Neural cell (in vitro differentiated cells): ENCODE measurements at regions not wholly inside any gene's neighbourhood (a gene's known extent, or its start where the extent isn't known, plus 50 kb on each side); places are given as distances from the start of the nearest gene placed in this dataset.

Experiments used
- H2AFZ ChIP-seq: fragments of 200-600, 300-800 bp; sonication (generic), shearing (Covaris generic); 2 replicates; pipeline ENCODE4 v1.6.0; 2014; ENCODE audit warnings: low read depth, mild to moderate bottlenecking, antibody characterized with exemption, low read length, moderate library complexity
- H3F3A ChIP-seq: fragments of 200-600 bp; shearing (Covaris generic); 2 replicates; pipeline ENCODE4 v1.6.1; 2016; ENCODE audit warnings: mild to moderate bottlenecking, moderate library complexity, mixed read lengths, antibody characterized with exemption, low read length; ENCODE audit not compliant: insufficient read depth, poor library complexity, severe bottlenecking
- H3K27ac ChIP-seq: fragments of 200-600, 300-800 bp; sonication (generic), shearing (Covaris generic); 2 replicates; pipeline ENCODE4 v1.5.1; 2014; ENCODE audit warnings: mild to moderate bottlenecking, low read length, moderate library complexity
- H3K27me3 ChIP-seq: fragments of 300-800, 200-600 bp; sonication (generic), shearing (Covaris generic); 2 replicates; pipeline ENCODE4 v1.6.0; 2014; ENCODE audit warnings: mild to moderate bottlenecking, low read depth, low read length, moderate library complexity; ENCODE audit not compliant: insufficient read depth
- H3K36me3 ChIP-seq: fragments of 300-800, 200-600 bp; sonication (generic), shearing (Covaris generic); 2 replicates; pipeline ENCODE4 v1.5.1; 2014; ENCODE audit warnings: mild to moderate bottlenecking, antibody characterized with exemption, low read length, moderate library complexity; ENCODE audit not compliant: insufficient read depth
- H3K4me2 ChIP-seq: fragments of 300-800, 200-600 bp; sonication (generic), shearing (Covaris generic); 2 replicates; pipeline ENCODE4 v1.6.0; 2014; ENCODE audit warnings: mild to moderate bottlenecking, low read length
- H3K4me3 ChIP-seq: fragments of 300-800, 200-600 bp; sonication (generic), shearing (Covaris generic); 2 replicates; pipeline ENCODE4 v1.5.1; 2014; ENCODE audit warnings: mild to moderate bottlenecking, low read length, moderate library complexity
- H3K79me2 ChIP-seq: fragments of 200-600 bp; shearing (Covaris generic); replicated peaks from 2 replicates; pipeline ENCODE4 v1.6.0; 2014; ENCODE audit warnings: mild to moderate bottlenecking, low read length, moderate library complexity; ENCODE audit not compliant: insufficient read depth
- H3K9ac ChIP-seq: fragments of 300-800, 200-600 bp; sonication (generic), shearing (Covaris generic); 2 replicates; pipeline ENCODE4 v1.6.1; 2016; ENCODE audit warnings: mild to moderate bottlenecking, low read length, mixed read lengths
- H3K9me2 ChIP-seq: fragments of 200-600 bp; shearing (Covaris generic); 2 replicates; pipeline ENCODE4 v1.6.1; 2016; ENCODE audit warnings: mild to moderate bottlenecking, low read length, mixed read lengths; ENCODE audit not compliant: insufficient read depth
- H3K9me3 ChIP-seq: fragments of 200-600, 300-800 bp; sonication (generic), shearing (Covaris generic); 2 replicates; pipeline ENCODE4 v1.6.1; 2016; ENCODE audit warnings: mild to moderate bottlenecking, mixed run types, low read length, moderate library complexity, mixed read lengths
- H4K20me1 ChIP-seq: fragments of 200-600 bp; shearing (Covaris generic); 2 replicates; pipeline ENCODE4 v1.6.1; 2016; ENCODE audit warnings: mild to moderate bottlenecking, mixed run types; ENCODE audit not compliant: insufficient read depth
- CTCF ChIP-seq: fragments of 450-650 bp; IDR thresholded peaks from 2 replicates; pipeline ENCODE4 v1.5.1; 2014; ENCODE audit warnings: antibody characterized with exemption, mild to moderate bottlenecking, moderate library complexity; ENCODE audit not compliant: poor library complexity, severe bottlenecking
- EP300 ChIP-seq: fragments of 450-650 bp; conservative IDR thresholded peaks from 2 replicates; pipeline ENCODE4 v1.6.1; 2014; ENCODE audit warnings: antibody characterized with exemption, mild to moderate bottlenecking, moderate library complexity; ENCODE audit not compliant: poor library complexity, severe bottlenecking
- EZH2 ChIP-seq: fragments of 200-600, 300-800 bp; shearing (Covaris generic), sonication (generic); IDR thresholded peaks from 2 replicates; pipeline ENCODE4 v1.6.1; 2014; ENCODE audit warnings: antibody characterized with exemption, low read length, borderline replicate concordance, mild to moderate bottlenecking; ENCODE audit not compliant: insufficient read depth, poor library complexity, severe bottlenecking
- MXI1 ChIP-seq: fragments of 450-650 bp; conservative IDR thresholded peaks from 2 replicates; pipeline ENCODE4 v1.6.1; 2014; ENCODE audit warnings: antibody characterized with exemption, mild to moderate bottlenecking; ENCODE audit not compliant: poor library complexity, severe bottlenecking
- POLR2AphosphoS5 ChIP-seq: IDR thresholded peaks from 2 replicates; pipeline ENCODE4 v1.6.1; 2012
- RAD21 ChIP-seq: fragments of 450-650 bp; conservative IDR thresholded peaks from 2 replicates; pipeline ENCODE4 v1.6.1; 2014; ENCODE audit warnings: antibody characterized with exemption, mild to moderate bottlenecking, moderate library complexity
- SMC3 ChIP-seq: fragments of 450-650 bp; conservative IDR thresholded peaks from 2 replicates; pipeline ENCODE4 v1.6.1; 2014; ENCODE audit warnings: antibody characterized with exemption, mild to moderate bottlenecking, moderate library complexity; ENCODE audit not compliant: poor library complexity
- TAF1 ChIP-seq: IDR thresholded peaks from 2 replicates; pipeline ENCODE4 v1.6.1; 2012; ENCODE audit warnings: low read depth
- TF ChIP-seq, protein P1 (sequence below): IDR thresholded peaks from 2 replicates; pipeline ENCODE4 v1.6.1; 2012; ENCODE audit warnings: borderline replicate concordance

DNA sequence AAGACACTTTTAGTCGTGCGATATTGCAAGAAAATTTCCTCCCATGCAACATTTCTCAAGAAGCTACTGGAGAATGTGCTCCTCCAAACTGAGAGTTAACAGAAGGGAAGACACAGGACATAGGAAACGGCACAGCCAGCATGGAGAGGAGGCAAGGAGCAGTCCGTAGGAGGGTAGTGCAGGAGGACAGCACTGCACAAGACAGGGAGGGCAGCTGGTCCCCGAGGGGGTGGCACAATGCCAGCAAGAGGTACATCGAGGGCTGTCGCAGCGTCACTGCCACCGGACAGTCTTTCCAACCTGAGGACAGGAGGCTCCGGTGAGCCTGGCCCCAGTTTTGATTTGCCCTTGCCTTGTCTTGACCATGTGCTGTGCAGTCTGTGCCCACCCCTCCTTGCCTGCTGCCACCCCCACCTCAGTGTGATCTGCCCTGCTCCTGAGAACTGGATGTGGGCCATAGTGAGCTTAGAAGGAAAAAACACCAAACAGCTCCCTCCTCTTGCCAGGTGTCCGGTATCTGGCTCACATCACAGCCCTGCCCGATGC, 81.6 kb upstream of the LAPTM4A start:
- Histone ChIP-seq H3K79me2 (no peaks in the 10 kb centered on the region), H3K9me3 (no peaks in the 10 kb centered on the region), H3K4me3 (no peak overlapping the region), H3F3A (no peaks in the 10 kb centered on the region), H3K4me2 (no peak overlapping the region), H4K20me1 (no peaks in the 10 kb centered on the region), H3K27ac (no peak overlapping the region), H3K9ac (no peak overlapping the region), H3K36me3 (no peaks in the 10 kb centered on the region), H3K27me3 (no peaks in the 10 kb centered on the region), H3K9me2 (no peaks in the 10 kb centered on the region), H2AFZ (no peak overlapping the region)
- TF ChIP-seq CTCF (no peak), TAF1 (no peak), RAD21 (no peak), SMC3 (no peak), EP300 (no peak), POLR2AphosphoS5 (no peak), EZH2 (no peak), MXI1 (no peak)
- TF ChIP-seq, protein P1, sequence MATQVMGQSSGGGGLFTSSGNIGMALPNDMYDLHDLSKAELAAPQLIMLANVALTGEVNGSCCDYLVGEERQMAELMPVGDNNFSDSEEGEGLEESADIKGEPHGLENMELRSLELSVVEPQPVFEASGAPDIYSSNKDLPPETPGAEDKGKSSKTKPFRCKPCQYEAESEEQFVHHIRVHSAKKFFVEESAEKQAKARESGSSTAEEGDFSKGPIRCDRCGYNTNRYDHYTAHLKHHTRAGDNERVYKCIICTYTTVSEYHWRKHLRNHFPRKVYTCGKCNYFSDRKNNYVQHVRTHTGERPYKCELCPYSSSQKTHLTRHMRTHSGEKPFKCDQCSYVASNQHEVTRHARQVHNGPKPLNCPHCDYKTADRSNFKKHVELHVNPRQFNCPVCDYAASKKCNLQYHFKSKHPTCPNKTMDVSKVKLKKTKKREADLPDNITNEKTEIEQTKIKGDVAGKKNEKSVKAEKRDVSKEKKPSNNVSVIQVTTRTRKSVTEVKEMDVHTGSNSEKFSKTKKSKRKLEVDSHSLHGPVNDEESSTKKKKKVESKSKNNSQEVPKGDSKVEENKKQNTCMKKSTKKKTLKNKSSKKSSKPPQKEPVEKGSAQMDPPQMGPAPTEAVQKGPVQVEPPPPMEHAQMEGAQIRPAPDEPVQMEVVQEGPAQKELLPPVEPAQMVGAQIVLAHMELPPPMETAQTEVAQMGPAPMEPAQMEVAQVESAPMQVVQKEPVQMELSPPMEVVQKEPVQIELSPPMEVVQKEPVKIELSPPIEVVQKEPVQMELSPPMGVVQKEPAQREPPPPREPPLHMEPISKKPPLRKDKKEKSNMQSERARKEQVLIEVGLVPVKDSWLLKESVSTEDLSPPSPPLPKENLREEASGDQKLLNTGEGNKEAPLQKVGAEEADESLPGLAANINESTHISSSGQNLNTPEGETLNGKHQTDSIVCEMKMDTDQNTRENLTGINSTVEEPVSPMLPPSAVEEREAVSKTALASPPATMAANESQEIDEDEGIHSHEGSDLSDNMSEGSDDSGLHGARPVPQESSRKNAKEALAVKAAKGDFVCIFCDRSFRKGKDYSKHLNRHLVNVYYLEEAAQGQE: no peak

- Histone ChIP-seq H3K9ac (no peak overlapping the region), H3K9me2 (no peaks in the 10 kb centered on the region), H3F3A (no peaks in the 10 kb centered on the region), H3K4me2 (no peak overlapping the region), H3K9me3 (no peaks in the 10 kb centered on the region), H3K79me2 (no peaks in the 10 kb centered on the region), H2AFZ (no peak overlapping the region), H3K27me3 (no peaks in the 10 kb centered on the region), H3K36me3 (no peaks in the 10 kb centered on the region), H3K27ac (no peak overlapping the region), H4K20me1 (no peaks in the 10 kb centered on the region), H3K4me3 (no peak overlapping the region)
- TF ChIP-seq, protein P1: no peak
- TF ChIP-seq SMC3: no peak
- TF ChIP-seq EP300: no peak
Measured at GRCh38 chr2:20130821-20131645, 79.6 kb upstream of the LAPTM4A start.
